OCI-LY3 (cell line): ENCODE measurements at regions not wholly inside any gene's neighbourhood (a gene's known extent, or its start where the extent isn't known, plus 50 kb on each side); places are given as distances from the start of the nearest gene placed in this dataset.
A peak's percentile ranks its signal among the peaks of the same experiment; 100 is the strongest.

Experiments
- H2AFZ ChIP-seq: fragments of 200-600, 300-600 bp; shearing (Covaris generic); 2 replicates; pipeline ENCODE4 v1.6.0; 2014; ENCODE audit warnings: antibody characterized with exemption, low read depth, low read length
- H3K27ac ChIP-seq: fragments of 200-600, 300-600 bp; sonication (generic); 2 replicates; pipeline ENCODE4 v1.5.1; 2014; ENCODE audit warnings: mild to moderate bottlenecking, low read length, moderate library complexity, mixed read lengths
- H3K27me3 ChIP-seq: fragments of 200-600, 300-600 bp; sonication (generic); 2 replicates; pipeline ENCODE4 v1.6.1; 2014; ENCODE audit warnings: low read depth, low read length, mixed read lengths
- H3K36me3 ChIP-seq: fragments of 200-600, 300-600 bp; sonication (generic); replicated peaks from 2 replicates; pipeline ENCODE3; 2014; ENCODE audit warnings: low read depth, low read length, mixed read lengths
- H3K4me1 ChIP-seq: fragments of 300-600, 200-600 bp; sonication (generic); 2 replicates; pipeline ENCODE4 v1.6.1; 2014; ENCODE audit warnings: low read length, mixed read lengths
- H3K4me2 ChIP-seq: fragments of 200-600, 300-600 bp; sonication (generic); 2 replicates; pipeline ENCODE4 v1.6.1; 2014; ENCODE audit warnings: low read length, mixed read lengths
- H3K4me3 ChIP-seq: fragments of 300-600, 200-600 bp; sonication (generic); 2 replicates; pipeline ENCODE4 v1.5.1; 2014; ENCODE audit warnings: antibody characterized with exemption, mild to moderate bottlenecking, low read length, moderate library complexity
- H3K79me2 ChIP-seq: fragments of 300-600, 200-600 bp; shearing (Covaris generic); 2 replicates; pipeline ENCODE4 v1.6.1; 2014; ENCODE audit warnings: mild to moderate bottlenecking, low read length, mixed read lengths
- H3K9ac ChIP-seq: fragments of 300-600, 200-600 bp; shearing (Covaris generic); 2 replicates; pipeline ENCODE4 v1.6.0; 2014; ENCODE audit warnings: mild to moderate bottlenecking, low read length, moderate library complexity
- H3K9me3 ChIP-seq: fragments of 200-600, 300-600 bp; shearing (Covaris generic); 2 replicates; pipeline ENCODE4 v1.6.1; 2014; ENCODE audit warnings: low read length, mixed read lengths; ENCODE audit not compliant: insufficient read depth
- H4K20me1 ChIP-seq: fragments of 200-600, 300-600 bp; sonication (generic); 2 replicates; pipeline ENCODE4 v1.6.1; 2016; ENCODE audit warnings: low read length, mixed read lengths; ENCODE audit not compliant: insufficient read depth
- CTCF ChIP-seq: fragments of 200-600, 300-600 bp; sonication (generic); IDR thresholded peaks from 2 replicates; pipeline ENCODE4 v1.5.1; 2014; ENCODE audit warnings: antibody characterized with exemption, low read length, low read depth
- EZH2phosphoT487 ChIP-seq: fragments of 200-600 bp; shearing (Covaris generic); IDR thresholded peaks from 2 replicates; pipeline ENCODE4 v1.6.1; 2018; ENCODE audit warnings: antibody characterized with exemption, mixed run types, low read depth

GRCh38 chr1:193607787-193608186 is 421.4 kb upstream of the B3GALT2 start:
- H3K36me3 ChIP-seq, result no peaks in the 10 kb centered on the region
- H3K4me2 ChIP-seq, result no peak overlapping the region
- H3K4me1 ChIP-seq, result no peaks in the 10 kb centered on the region
- no peaks in the 10 kb centered on the region for H4K20me1 ChIP-seq
- no peak overlapping the region for H2AFZ ChIP-seq
- TF ChIP-seq CTCF (peak; percentile 53), EZH2phosphoT487 (no peak)
- H3K9ac ChIP-seq, result no peak overlapping the region
- no peaks in the 10 kb centered on the region for H3K27me3 ChIP-seq
- H3K79me2 ChIP-seq, result no peaks in the 10 kb centered on the region
- no peak overlapping the region for H3K27ac ChIP-seq
- H3K9me3 ChIP-seq, result no peaks in the 10 kb centered on the region
- no peak overlapping the region for H3K4me3 ChIP-seq

GRCh38 chr1:193606035-193606434 is 419.6 kb upstream of the B3GALT2 start:
- Histone ChIP-seq H3K4me3 (no peak overlapping the region), H3K9me3 (no peaks in the 10 kb centered on the region), H3K4me2 (no peak overlapping the region), H3K79me2 (no peaks in the 10 kb centered on the region), H3K9ac (no peak overlapping the region), H3K36me3 (no peaks in the 10 kb centered on the region), H3K27me3 (no peaks in the 10 kb centered on the region), H2AFZ (no peak overlapping the region), H3K27ac (no peak overlapping the region), H3K4me1 (no peaks in the 10 kb centered on the region), H4K20me1 (no peaks in the 10 kb centered on the region)
- TF ChIP-seq EZH2phosphoT487 (no peak), CTCF (no peak)

- H4K20me1 ChIP-seq, result no peaks in the 10 kb centered on the region
- no peaks in the 10 kb centered on the region for H3K27me3 ChIP-seq
- H3K4me3 ChIP-seq, result no peak overlapping the region
- H3K9me3 ChIP-seq, result no peaks in the 10 kb centered on the region
- H3K4me1 ChIP-seq, result no peaks in the 10 kb centered on the region
- no peaks in the 10 kb centered on the region for H3K36me3 ChIP-seq
- H3K4me2 ChIP-seq, result no peak overlapping the region
- H3K9ac ChIP-seq, result no peak overlapping the region
- H3K79me2 ChIP-seq, result no peaks in the 10 kb centered on the region
- H2AFZ ChIP-seq, result no peak overlapping the region
- H3K27ac ChIP-seq, result no peak overlapping the region
- no peak for TF ChIP-seq EZH2phosphoT487
- TF ChIP-seq CTCF, result no peak
Observed at GRCh38 chr1:193602705-193603104, 416.3 kb upstream of the B3GALT2 start.

GRCh38 chr1:193593147-193593885 is 406.9 kb upstream of the B3GALT2 start:
- Histone ChIP-seq H4K20me1 (no peaks in the 10 kb centered on the region), H3K27me3 (no peaks in the 10 kb centered on the region), H3K4me1 (peaks cover 48% of the 10 kb centered on the region), H3K4me3 (peak overlapping the region; percentile 49), H2AFZ (no peak overlapping the region), H3K27ac (peak overlapping the region; percentile 75), H3K4me2 (peak overlapping the region; percentile 76), H3K9ac (peak overlapping the region; percentile 48; the same call in 1 of the 2 replicates), H3K79me2 (no peaks in the 10 kb centered on the region), H3K36me3 (peaks cover 9% of the 10 kb centered on the region), H3K9me3 (no peaks in the 10 kb centered on the region)
- TF ChIP-seq EZH2phosphoT487 (0 out of 2 replicates have a peak, but pooled peaks have one; percentile 44), CTCF (no peak)
